ENCODE measurements at regions not wholly inside any gene's neighbourhood (a gene's known extent, or its start where the extent isn't known, plus 50 kb on each side); places are given as distances from the start of the nearest gene placed in this dataset.

DNA sequence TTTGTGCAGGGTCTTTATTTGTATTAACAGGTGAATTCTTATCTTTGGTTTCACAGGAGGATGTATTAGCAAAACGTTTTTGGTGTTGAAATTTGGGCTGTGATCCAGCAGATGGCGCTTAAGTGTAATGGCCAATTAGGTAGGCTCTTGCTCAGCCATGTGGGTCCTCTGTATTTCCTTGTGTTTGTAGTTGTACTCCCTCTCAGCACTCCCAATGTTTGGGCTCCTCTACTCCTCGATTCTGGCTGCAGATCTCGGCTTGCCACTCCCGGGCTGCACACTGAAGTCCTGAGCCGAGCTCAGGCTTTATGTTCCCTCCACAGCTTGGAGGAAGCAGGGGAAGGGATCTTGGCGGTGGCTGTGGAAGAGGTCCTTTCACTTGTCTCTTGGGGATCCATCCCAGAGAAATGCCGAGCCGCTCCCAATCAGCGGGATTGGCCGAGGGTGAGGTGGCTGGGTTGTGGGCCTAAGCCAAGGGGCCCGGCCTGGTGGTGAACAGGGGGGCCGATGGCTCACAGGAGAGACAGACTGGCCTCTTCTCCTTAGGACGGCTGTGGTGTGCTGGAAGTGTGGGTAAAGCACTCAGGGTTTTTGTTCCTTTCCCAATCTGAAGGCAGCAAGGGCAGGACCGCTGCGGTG, 133.7 kb downstream of the AEBP2 start:
- WGBS, 2 donors, result 28 to 76% methylated on average over 2 to 8 of the region's 16 CpGs
- no peak for DNase-seq
- Histone ChIP-seq H3K27ac (no peak overlapping the region), H3K36me3 (no peaks in the 10 kb centered on the region), H3K27me3 (no peaks in the 10 kb centered on the region), H3K4me1 (peaks cover 0 to 27% (median 0%) of the 10 kb centered on the region in 3 donors), H3K4me3 (no peak overlapping the region), H3K9me3 (no peaks in the 10 kb centered on the region)
- intact Hi-C loops (cut with DNase I), result no loop called here
- TF ChIP-seq POLR2A (IDR thresholded peaks at IDR 0.05), result no peak
- TF ChIP-seq, protein P1, sequence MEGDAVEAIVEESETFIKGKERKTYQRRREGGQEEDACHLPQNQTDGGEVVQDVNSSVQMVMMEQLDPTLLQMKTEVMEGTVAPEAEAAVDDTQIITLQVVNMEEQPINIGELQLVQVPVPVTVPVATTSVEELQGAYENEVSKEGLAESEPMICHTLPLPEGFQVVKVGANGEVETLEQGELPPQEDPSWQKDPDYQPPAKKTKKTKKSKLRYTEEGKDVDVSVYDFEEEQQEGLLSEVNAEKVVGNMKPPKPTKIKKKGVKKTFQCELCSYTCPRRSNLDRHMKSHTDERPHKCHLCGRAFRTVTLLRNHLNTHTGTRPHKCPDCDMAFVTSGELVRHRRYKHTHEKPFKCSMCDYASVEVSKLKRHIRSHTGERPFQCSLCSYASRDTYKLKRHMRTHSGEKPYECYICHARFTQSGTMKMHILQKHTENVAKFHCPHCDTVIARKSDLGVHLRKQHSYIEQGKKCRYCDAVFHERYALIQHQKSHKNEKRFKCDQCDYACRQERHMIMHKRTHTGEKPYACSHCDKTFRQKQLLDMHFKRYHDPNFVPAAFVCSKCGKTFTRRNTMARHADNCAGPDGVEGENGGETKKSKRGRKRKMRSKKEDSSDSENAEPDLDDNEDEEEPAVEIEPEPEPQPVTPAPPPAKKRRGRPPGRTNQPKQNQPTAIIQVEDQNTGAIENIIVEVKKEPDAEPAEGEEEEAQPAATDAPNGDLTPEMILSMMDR (IDR thresholded peaks at IDR 0.05), result peak in 2 of 6 experiments; percentile 31 to 54

- Histone ChIP-seq H3K27ac (no peak overlapping the region), H3K27me3 (no peaks in the 10 kb centered on the region), H3K9me3 (no peaks in the 10 kb centered on the region), H3K4me1 (peaks cover 0 to 27% (median 0%) of the 10 kb centered on the region in 3 donors), H3K4me3 (no peak overlapping the region), H3K36me3 (no peaks in the 10 kb centered on the region)
- DNase-seq, result no peak
- TF ChIP-seq POLR2A (IDR thresholded peaks at IDR 0.05), result no peak
- TF ChIP-seq, protein P1 (IDR thresholded peaks at IDR 0.05), result no peak
- WGBS, 2 donors, result no CpG with 5 or more reads among the region's 11 CpGs
- intact Hi-C loops (cut with DNase I), result no loop called here
Observed at GRCh38 chr12:19573866-19574265, 134.6 kb downstream of the AEBP2 start.

DNA sequence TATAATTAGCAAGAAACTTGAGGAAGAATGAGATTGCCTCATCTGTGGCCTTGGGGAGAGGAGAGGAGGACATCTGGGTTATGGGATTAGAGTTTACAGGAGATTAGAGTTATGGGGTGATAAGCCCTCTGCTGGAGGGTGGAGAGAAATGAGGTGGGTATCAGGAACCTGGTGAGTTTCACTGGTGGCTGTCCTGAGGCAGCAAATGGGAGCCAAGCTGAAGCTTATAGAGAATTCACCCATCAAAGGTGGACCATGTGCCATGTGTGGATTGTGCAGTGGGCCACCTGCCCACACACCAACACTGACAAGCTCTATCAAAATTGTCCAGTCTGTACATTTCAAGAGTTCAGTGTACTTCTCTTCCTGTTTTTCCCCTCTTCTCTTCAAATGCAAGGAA, 135.3 kb downstream of the AEBP2 start:
- TF ChIP-seq POLR2A (IDR thresholded peaks at IDR 0.05), result no peak
- TF ChIP-seq, protein P1 (IDR thresholded peaks at IDR 0.05), result no peak
- no peak for DNase-seq
- no peak overlapping the region for H3K4me3 ChIP-seq
- H3K4me1 ChIP-seq, result peaks cover 0 to 27% (median 0%) of the 10 kb centered on the region in 3 donors
- H3K9me3 ChIP-seq, result no peaks in the 10 kb centered on the region
- intact Hi-C loops (cut with DNase I), result no loop called here
- no peaks in the 10 kb centered on the region for H3K27me3 ChIP-seq
- peak overlapping the region in 2 of 4 donors; percentile 29 to 70 for H3K27ac ChIP-seq
- no peaks in the 10 kb centered on the region for H3K36me3 ChIP-seq

DNA sequence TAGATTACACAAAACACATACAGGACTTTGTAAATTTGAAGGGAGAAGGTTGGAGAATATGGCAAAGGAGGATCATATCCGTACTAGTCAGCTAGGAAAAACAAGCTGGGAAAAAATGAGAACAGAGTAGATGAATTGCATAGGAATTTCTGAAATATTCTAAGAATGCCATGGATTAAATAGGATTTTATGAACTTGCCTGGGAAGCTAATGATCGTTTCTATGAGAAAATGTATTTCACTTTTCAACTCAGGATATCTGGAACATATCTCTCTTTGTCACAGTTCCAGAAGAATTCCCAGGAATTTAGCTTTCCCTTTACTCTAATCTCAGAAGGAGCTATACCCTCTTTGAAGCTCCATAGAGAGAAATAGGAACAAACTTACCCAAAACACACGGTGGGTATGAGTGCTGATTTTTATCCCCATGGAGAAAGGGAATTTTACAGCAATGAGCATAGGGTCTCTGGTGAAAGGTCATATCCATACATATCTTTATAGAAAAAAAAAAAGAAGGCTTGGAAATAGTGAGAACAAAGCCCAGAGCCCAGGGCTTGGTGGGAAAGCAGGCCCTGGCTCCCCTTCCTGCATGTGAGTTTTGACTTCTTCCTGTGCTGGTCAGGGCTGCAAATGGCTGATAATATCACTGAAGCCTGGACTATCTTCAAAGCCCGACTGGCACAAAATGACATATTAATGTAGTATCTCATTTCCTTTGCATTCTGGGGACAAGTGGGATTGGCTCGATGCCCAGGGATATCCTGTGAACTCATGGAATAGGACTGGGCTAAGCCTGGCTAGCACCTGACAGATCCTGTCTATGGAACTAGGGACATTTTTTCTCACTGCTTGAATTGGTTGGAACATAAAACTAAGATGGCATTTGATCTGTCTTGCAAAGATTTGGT, 136.3 kb downstream of the AEBP2 start:
- intact Hi-C loops (cut with DNase I), result no loop called here
- H3K4me1 ChIP-seq, result peaks cover 0 to 27% (median 0%) of the 10 kb centered on the region in 3 donors
- peak overlapping the region in 3 of 4 donors; percentile 10 to 70 (median 29) for H3K27ac ChIP-seq
- no peak for DNase-seq
- H3K9me3 ChIP-seq, result no peaks in the 10 kb centered on the region
- TF ChIP-seq POLR2A (IDR thresholded peaks at IDR 0.05), result no peak
- TF ChIP-seq, protein P1 (IDR thresholded peaks at IDR 0.05), result no peak
- H3K4me3 ChIP-seq, result no peak overlapping the region
- H3K36me3 ChIP-seq, result no peaks in the 10 kb centered on the region
- WGBS, 2 donors, result 42 to 46% methylated on average over 5 of the region's 5 CpGs
- H3K27me3 ChIP-seq, result no peaks in the 10 kb centered on the region
